ENCODE measurements at regions not wholly inside any gene's neighbourhood (a gene's known extent, or its start where the extent isn't known, plus 50 kb on each side); places are given as distances from the start of the nearest gene placed in this dataset.

GRCh38 chr2:120910164-120910563 lies 174.5 kb downstream of the GLI2 start:
- TF ChIP-seq CTCF (conservative IDR thresholded peaks at IDR 0.05 in 1 of 2, IDR thresholded peaks at IDR 0.05 in 1 of 2; ENCODE audit: extremely low read depth in 1 of 2, insufficient read depth in 1 of 2, low read depth in 1 of 2, low read length in 2 of 2): no peak
- TF ChIP-seq EZH2 (IDR thresholded peaks at IDR 0.05; ENCODE audit: borderline replicate concordance, low read length): no peak

Data from mammary epithelial cell (primary cell).